HG02884 (cell line): ENCODE measurements at regions not wholly inside any gene's neighbourhood (a gene's known extent, or its start where the extent isn't known, plus 50 kb on each side); places are given as distances from the start of the nearest gene placed in this dataset.
"Not testable (repeated sequence)": the region's sequence is repeated elsewhere in the genome, so short reads cannot be mapped to it uniquely, and the experiment has no call there.

ENCODE experiments used
- ATAC-seq: cut with Tn5 transposase; IDR thresholded peaks from one replicate; pipeline ENCODE4 v1.9.1; 2021; ENCODE audit warnings: mild to moderate bottlenecking, moderate library complexity; ENCODE audit not compliant: unreplicated experiment

DNA sequence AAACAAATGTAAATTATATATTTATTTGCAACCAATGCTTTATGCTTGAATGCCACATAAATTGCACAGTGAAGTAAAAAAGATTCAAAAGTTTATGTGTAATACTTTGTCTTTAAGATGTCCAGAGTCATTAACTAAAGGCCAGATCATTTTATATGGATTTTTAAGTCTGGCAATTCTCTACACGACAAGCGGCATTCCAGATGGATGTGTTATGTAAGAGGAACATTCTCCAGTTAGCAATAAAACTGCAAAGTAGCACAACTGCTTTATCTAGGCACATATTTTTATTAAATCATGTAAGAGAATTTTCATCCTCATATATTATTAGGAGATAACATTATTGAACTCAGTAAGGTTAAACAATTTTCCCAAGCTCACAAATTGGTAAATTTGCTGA, 1717.7 kb upstream of the SEL1L start:
- no peak for ATAC-seq

DNA sequence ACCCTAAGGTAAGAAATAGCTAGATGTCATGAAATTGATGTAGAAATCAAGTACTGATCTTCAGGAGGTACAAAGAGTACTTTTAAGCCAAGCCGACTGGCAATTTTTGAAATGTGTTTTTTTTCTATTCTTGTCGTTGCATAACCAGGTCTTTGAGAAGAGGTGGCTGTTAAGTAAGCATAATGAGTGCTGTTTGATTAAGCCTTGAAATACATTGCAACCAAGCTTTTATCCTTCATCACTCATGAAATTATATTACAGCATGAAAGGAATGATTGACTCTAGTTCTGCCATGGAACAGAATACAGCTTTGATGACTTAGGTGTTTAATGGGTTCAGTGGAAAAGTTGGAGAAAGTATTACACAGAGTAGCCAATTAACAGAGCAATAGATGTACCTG, 1720.2 kb upstream of the SEL1L start:
- no peak for ATAC-seq

DNA sequence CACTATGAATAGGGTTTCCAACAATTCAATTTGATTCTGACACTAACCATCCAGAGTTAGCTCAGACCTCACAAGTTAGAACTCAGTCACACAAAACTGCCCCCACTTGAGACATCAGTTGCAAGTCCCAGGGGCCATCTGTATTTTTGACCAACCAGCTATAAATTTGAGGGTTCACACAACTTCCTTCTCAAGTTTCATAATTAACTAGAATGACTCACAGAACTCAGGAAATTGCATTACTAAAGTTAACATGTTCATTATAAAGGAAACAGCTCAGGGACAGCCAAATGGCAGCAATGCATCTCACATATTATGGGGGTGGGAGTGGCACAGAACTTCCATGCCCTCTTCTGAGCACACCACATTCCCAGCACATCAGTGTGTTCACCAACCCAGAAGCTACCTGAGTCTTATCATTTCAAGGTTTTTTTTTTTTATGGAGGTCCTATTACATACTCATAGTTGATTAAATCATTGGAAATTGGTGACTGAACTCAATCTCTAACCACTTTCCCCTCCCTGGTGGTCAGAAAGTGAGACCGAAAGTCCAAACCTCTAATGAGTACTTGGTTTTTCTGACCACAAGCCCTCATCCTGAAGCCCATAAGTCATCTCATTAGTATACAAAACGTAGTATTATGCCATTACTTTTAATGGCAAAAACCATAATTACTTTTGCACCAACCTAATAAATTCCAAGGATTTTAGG, 1721.5 kb upstream of the SEL1L start:
- ATAC-seq: no peak

DNA sequence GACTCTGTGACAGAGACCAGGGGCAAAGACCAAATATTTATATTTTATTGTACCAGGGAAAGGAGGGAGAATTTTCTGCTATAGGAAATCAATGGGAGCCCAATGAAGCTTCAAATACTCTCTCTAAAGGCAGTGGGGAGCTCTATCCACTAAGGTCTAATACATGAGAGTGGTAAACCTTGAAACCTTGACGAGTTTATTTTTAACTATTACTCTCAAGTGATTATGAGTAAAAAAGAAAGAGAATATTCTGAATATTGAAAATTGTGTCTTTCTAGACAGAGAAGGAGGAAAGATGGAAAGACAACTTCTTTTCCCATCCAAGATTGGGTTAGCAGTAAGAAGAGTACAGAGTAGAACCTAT, 1722.1 kb upstream of the SEL1L start:
- no peak for ATAC-seq

DNA sequence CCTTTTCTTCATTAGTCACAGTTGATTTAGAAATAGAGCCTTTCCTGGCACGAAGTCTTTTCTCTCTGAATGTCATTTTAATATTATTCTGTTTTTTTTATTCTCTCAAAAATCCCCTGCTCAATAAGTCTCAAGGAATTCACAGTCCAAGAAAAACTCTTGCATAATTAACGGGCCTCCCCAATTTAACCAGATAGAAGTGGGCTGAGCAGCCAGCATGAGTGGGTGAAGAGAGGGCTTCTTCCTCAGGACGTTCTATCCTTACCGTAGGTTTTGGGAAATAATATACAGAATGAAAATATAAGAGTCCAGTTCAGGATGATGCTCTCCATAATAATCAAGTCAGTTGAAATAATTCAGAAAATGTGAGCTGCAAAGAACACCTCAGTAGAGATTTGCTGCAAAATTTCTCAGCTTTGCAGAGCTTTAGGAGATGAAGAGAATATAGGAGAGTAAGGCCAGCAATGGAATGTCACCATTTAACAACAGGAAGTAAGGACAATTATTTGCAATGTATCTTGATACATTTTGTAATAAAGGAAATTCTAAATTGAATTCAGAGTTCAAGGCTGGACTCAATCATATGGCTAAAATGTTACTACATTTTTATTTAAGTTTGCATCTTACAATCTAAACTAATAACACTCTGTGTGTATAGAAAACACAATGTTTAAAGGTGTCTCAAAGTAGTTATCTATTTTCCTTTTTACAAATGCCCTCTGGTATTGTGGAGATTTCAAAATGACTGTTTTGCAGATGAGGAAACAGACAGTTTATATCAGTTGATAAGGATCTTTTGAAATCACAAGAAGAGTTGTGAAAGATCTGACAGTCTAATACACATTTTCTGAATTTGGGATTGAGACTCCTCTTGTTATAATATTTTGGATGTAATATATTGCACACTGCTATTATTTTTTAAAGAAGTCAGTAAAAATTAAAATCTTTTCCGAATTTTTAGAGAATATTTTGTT, 1724.1 kb upstream of the SEL1L start:
- no peak for ATAC-seq

DNA sequence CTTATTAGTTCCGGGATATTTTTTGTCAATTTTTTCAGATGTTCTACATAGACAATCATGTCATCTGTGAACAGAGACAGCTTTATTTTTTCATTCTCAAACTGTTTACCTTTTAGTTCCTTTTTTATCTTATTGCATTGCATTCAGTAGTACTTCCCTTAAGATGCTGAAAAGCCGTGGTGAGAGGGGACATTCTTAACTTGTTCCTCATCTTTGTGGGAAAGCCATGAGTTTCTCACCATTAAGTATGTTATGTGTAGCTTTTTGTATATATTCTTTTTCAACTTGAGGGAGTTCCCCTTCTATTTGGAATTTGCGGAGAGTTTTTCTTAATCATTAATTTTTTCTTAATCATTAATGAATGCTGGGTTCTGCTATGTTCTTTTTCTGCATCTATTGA, 1727.1 kb upstream of the SEL1L start:
- ATAC-seq: no peak

DNA sequence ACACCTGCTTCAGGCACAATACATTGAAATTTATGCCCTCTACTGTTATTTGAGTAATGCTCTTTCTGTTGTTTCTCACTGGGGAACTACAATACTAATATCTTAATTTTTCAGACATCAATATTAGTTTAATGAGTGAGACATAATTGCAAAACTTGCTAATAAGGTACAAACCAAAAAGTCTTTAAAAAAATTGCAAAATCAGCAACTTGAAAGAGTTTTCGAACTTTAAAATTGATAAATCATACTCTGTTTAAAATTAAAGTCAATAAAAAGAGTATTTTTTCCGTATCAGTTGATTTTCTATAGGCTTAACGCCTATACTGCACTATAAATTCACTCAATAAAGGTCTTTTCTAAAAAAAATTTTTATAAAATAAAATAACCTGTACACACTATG, 1735.9 kb upstream of the SEL1L start:
- no peak for ATAC-seq

DNA sequence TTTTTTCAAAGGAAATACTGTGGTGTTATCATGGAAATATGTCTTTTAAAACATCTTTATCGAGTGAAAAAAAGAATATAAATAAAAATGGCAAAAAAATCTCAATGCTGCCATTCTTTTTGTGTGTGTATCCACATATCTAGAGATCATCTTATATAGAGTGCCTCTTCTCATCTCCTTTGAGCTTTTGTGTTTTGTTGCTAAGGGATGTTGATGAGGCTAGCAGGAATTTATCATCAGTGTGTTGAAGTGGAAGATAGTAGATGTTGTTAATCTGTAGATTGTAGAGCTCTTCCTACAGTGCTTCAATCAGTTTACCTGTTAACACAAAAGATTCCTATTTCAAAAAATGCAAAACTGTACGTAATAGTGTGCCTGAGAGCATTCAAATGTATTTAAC, 1738.0 kb upstream of the SEL1L start:
- no peak for ATAC-seq

DNA sequence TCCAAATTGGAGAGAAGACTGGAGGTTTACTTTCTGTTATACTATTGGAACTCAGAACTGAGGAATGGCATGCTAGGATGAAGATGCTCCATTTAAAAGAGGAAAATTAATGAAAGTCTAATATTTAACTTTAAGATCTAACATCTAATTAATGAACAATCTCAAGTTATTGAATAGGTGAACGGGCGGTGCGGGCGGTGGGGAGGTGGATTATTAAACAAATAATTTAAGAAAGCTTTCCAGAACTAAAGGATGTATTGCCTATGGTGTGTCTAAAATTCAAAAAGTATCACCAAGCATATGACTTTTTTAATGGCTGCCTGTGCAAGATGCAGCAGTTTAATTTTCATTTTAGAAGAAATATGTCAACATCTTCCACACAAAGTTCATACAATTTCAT, 1747.1 kb upstream of the SEL1L start:
- ATAC-seq: no peak

DNA sequence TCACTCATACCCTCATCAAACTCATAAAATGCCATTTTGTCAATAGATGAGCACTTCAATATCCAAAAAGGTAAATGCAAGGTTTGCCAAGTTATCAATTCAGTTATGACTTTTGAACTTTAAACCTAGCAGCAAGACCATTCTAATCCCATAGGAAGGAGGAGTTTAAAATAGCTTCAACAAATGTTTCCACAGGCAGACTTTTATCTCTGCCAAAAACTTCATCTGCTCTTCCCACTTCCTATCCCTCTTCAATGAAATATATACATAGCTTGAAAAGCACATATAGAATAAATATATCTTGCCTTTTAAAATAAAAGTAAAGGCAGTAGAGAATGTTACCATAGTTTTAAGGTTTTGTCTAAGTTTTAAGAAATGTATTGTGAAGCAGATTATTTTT, 1749.1 kb upstream of the SEL1L start:
- no peak for ATAC-seq

DNA sequence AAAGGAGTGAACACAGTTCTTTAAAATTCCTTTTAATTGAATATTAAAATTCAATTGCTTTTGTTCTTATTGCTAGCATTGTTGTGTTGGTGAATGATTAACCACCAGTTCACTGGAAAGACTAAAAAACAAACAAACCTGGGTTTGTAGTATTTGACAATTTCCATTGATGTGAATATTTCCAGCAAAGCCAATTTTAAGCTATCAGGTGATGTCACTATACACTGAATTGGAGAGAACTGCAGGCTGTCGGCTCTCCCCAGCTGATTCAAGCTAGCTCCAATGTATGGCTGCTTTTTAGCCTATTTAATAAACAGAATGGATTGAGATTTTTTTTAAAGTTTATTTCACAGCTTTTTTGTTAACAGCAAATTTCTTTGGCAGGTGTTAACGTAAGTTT, 1753.6 kb upstream of the SEL1L start:
- ATAC-seq: no peak

DNA sequence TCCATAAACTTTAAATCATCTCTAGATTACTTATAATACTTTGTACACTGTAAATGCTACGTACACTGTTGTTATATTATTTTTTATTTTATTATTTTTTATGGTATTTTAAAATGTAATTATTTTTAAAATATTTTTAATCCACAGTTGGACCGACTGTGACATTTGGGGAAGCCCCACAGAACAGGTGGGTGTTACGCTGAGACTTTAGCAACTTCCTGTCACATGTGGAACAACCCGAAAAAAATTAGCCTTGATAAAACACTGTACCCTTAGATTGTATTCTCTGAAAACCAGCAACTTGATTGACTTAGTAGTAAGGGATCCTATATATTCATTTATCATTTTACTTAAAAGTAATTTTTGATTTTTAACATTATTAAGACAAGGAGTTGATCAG, 1755.7 kb upstream of the SEL1L start:
- no peak for ATAC-seq

DNA sequence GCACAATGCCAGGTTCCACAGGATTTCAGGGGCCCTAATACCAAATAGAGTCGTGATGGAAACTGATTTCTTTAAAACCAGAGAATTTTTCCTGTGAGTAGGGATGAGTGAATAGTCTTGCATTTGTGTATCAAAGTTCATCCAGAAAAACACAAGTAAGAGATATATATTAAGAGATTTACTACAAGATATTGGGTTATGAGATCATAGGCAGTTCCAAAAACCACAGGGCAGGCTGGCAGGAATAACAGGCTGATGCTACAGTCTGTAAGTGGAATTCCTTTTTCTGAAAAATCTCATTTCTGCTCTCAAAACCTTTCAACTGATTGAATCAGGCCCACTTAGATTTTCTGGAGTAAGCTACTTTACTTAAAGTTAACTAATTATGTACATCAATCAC, 1756.2 kb upstream of the SEL1L start:
- no peak for ATAC-seq

DNA sequence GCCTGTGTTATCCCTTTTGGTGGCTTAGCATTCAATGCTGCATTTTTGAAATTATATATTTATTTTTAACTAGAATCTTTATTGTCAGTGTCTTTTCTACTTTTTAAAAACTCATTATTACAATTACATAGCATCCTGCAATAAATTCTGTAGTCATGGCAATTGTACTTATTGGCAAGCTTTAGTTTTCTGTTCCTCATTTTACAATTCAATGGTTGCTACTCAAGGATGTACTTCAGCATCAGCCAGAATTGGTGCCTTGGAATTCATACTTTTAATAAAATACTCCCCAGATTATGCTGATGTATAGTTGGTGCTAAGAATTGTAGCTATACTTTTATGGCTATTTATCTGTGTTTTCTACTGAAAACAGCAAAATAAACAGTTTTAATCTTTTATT, 1756.8 kb upstream of the SEL1L start:
- no peak for ATAC-seq

DNA sequence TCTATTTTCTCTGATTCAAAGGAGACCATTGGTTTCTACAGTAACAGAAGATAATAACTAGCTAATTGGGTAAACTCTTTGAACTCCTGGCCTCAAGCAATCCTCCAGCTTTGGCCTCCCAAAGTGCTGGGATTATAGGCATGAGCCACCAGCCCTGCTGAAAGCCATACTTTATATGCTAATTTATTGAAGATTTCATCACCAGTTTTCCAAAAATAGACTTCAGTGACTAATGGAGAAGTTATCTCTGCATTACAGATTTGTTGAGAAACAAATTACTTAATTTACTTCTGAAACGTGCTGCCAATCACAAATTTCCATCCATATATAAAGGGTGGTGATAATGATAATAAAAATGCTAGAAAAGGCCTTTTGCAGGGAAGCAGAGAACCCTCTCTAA, 1758.1 kb upstream of the SEL1L start:
- ATAC-seq: no peak

DNA sequence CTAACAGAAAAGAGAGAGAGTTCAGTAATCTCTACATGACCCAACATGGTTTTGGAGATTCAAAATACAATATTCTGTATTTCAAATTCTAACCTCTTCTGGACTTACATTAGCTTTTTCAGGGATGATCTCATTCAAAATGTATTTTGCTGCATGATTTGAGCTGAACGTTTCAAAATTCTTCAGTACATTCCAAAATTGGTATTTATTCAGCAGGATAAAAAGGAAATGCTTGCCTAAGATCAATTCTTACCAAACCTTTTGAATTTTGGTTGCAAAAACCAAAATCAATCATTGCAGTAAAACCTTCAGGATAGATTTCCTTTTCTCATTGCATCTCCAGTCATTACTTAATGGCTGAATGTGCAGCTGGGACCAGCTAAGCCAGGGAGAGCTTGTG, 1761.3 kb upstream of the SEL1L start:
- no peak for ATAC-seq

DNA sequence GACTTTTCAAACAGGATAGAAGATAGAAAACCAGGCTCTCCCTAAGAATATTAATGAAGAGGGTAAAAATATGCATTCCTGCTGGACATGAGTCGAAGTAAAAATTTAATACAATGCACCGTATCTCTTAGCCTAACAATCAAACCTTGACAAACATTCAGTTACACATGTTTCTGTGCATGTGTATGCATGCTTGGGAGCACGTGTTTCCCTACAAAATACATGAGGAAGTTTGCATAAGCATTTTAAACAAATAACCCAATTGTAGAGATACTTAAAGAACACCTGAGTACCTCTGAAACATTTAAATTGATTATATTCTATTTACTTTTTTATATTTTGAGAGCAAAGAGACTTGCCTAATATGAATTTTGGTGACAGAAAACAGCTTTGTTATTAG, 1763.7 kb upstream of the SEL1L start:
- no peak for ATAC-seq

DNA sequence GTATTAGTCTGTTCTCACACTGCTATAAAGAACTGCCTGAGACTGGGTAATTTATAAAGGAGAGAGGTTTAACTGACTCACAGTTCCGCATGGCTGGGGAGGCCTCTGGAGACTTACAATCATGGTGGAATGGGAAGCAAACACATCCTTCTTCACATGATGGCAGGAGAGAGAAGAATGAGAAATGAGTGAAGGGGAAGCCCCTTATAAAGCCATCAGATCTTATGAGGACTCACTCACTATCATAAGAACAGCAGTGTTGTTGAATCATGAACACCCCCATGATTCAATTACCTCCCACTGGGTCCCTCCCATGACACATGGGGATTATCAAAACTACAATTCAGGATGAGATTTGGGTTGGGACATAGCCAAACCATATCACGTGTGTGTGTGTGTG, 1764.4 kb upstream of the SEL1L start:
- ATAC-seq: not testable (repeated sequence)

DNA sequence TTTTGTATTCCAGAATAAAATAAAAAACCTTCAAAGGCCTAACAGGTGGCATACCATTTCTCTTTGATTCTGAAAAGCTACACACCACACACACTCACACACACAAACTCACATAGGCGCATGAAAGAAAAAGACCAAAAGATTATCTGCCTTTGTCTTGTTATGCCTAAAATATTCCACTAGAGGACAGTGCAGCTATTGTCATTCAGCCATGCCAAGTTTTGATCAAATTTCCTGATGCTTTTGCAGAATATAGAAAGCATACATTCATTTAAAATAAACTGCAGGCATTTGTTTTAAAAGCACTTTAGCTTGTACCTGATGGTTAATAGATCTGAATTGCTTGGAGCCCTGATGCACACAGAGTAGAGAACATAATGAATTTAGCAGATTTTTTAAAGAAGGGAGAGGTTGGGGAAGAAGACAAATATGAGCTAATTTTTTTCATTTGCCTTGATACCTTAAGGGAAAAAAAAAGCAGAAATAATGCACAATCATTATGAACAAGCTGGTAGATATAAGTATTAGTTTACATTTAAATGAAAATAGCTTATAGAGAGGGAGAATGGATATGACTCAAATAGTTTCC, 1766.9 kb upstream of the SEL1L start:
- ATAC-seq: no peak

DNA sequence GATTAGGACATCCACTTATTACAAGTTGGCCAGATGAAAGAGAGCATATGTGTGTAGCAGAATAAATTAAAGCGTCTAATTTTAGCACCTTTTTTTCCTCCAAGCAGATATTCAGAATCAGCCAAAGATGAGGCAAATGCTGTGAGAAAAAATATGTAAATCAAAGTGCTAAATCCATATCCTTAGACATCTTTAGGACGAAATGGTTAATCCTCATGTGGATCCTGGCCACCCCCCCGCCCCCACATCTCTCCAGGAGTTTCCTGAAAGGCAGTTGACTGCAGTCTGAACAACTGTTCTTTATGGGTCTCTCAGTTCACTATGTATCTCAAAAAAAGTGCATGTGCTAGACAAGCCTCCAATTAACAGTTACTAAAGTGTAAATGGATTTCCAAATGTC, 1768.1 kb upstream of the SEL1L start:
- ATAC-seq: no peak

DNA sequence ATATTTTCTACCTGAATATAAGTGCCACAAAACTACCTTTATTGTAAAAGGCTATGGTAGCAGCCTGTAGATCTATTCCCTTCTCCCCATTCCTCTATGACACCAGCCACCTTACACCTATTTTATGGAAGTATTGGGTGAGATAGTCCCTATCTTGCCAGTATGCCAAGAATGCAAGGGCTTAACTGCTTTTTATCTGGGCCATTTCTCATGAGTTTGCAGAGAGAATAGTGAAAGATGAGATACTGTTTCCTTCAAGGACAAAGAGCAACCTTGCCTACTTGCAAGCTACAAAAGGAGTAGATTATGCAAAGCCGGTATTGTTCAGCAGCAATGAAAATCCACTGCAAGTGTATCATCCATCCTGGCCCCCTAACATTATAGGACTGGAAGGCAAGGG, 1775.6 kb upstream of the SEL1L start:
- no peak for ATAC-seq

DNA sequence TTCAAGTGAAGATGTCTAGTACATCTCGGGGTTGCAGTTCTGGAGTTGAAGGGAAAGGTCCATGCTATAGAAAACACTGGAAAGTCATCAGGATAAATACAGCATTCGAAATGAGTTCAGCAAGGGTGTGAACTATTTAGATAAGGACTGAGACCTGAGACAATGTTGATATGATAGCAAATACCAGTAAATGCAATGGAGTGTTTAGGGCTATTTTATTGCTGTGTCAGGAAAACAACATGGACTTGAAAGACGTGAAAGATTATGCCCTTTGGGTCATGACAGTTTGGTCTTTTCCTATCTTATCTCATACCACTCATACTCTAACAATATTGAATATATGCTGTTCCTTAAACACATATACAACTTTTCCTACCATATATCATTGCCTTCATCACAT, 1776.2 kb upstream of the SEL1L start:
- ATAC-seq: no peak
